Activated CD8-positive, alpha-beta memory T cell treated with anti-CD3 and anti-CD28 coated beads, Interleukin-2, amount 50 U/mL, for 24 hours (primary cell): ENCODE measurements at regions not wholly inside any gene's neighbourhood (a gene's known extent, or its start where the extent isn't known, plus 50 kb on each side); places are given as distances from the start of the nearest gene placed in this dataset.
"Not testable (repeated sequence)": the region's sequence is repeated elsewhere in the genome, so short reads cannot be mapped to it uniquely, and the experiment has no call there.

Source experiments
- DNase-seq: peaks from one replicate; pipeline ENCODE4 v3.0.0-alpha.2; 2020; ENCODE audit errors: extremely low read depth

- no peak for DNase-seq
These were observed 106.5 kb downstream of the KLF13 start for GRCh38 chr15:31433091-31433490.

DNA sequence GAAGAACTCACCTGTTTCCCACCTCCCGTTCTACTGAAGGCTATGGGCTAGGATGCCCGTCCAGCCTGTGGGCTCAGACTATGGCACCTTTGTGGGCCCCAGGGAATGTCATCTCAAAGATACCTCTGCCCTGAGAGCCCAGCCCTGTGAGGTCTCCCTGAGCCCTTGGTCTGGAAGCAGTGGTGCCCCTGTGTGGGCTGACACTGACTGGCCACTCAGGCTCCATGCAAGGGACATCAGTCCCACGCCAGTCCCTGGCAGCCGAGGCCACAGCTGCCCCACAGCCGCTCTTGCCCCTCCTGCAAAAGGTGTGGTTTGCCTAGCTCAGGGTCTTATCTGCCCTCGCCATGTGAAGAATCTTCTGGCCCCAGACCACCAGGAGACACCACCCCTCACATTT is 106.9 kb downstream of the KLF13 start:
- DNase-seq: no peak

GRCh38 chr15:31434275-31434587 is 107.6 kb downstream of the KLF13 start:
- no peak for DNase-seq

DNA sequence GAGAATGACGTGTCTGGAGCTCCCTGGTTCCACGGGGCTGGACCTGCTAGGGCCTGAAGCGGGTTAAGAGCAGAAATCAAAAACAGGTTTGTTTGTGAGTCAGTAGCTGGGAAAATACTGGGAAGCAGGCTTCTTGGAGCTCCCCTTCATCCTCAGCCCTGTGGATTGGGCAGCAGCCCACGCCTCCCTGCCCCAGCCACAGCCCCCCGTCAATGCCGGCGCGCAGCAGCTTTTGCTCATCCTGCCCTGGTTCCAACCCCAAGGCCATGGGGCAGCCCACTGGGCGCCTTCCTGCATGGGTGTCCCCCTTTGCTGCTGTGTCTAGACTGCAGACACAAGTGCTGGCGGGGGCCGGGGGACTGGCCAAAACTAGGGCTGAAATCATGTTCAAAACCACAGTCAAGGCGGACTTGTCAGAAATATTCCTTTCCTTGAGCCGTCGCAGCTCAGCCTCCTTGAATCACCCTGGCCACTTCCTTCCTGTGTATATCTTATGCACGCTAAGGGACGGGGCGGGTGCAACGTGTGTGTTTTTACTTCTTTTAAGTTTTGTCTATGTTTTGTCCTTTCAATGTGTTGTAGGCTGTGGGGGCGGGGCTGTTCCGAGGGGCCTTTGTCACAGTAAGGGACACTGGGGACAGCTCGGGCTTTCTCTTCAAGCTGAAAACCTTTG is 108.1 kb downstream of the KLF13 start:
- peak; percentile 76 for DNase-seq

- peak; percentile 63 for DNase-seq
These were observed 108.8 kb downstream of the KLF13 start for GRCh38 chr15:31435261-31435911.

DNA sequence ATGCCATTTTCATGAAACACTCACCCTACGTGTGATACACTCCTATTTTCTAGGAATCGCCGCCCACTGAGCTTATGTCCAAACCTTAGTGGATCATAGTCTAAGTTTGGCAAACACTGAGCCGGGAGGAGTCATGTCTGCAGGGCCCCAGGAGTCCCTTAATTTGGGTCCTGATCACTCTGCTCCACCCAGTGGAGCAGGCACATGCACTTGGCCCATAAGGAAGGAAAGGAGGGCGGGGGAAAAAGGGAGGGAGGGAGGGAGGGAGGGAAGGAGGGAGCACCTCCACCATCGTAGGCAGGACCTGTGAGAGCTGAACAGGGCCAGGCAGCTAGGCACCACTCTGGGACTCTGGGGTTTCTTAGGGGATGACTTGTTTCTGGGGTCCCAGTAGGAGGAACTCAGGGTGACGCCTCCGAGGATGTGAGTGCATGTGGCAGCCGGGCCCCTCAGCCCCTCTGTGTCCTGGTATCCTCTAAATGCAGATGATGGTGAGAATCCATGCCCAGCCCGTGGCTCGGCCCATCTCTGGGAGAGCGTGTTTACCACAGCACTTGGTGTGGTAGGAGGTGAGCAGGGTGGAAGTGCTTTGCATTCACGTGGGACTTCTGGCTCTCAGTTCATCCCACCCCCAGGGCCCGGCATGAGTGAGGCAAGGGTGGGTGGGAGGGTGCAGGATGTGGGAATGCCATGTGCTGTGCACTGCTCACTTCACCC is 109.4 kb downstream of the KLF13 start:
- no peak for DNase-seq

GRCh38 chr15:31437686-31438085 is 111.1 kb downstream of the KLF13 start:
- peak; percentile 60 for DNase-seq

DNA sequence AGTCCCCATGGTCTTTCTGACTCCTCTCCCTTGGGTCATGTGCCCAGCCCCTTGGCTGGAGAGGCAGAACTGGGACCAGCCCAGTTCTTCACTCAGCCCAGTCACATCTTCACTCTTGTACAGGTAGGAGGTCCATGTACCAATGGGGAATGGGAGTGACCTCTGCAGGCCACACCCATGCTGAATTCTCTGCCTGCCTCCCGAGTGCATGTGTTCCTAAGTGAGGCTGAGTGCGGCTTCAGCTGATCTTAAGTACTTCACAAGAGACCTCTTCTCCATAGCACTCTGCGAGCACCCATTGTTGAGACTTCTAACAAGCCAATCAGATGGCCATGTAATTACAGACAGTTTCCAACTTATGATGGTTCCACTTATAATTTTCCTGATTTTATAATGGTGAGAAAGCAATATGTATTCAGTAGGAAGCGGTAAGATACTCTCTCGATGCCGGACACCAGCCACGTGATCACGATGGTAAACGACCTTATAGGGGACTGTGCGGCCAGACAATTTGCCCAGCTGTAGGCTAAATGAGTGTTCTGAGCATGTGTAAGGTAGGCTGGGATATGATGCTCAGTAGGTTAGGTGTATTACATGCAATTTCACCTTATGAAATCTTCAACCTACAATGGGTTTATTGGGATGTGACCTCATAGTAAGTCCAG is 112.1 kb downstream of the KLF13 start:
- no peak for DNase-seq

DNA sequence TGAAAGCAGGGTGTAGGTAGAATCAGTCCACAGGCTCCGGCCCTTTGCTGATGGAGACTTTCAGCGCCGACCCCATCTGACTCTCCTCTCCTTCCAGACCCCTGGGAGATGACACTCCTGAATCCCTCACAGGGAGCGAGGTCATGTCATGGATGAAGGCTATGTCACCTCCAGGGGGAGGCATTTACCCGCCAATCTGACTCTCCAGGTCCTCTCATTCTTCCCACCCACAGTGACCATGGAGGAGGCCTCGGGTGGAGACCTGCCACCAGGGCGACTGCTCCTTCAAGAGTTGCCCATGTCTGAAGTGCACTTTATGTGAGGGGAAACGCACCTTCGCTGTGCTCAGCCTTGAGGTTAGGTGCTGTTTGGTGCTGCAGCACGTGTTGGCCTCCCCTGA is 112.7 kb downstream of the KLF13 start:
- DNase-seq: no peak

DNA sequence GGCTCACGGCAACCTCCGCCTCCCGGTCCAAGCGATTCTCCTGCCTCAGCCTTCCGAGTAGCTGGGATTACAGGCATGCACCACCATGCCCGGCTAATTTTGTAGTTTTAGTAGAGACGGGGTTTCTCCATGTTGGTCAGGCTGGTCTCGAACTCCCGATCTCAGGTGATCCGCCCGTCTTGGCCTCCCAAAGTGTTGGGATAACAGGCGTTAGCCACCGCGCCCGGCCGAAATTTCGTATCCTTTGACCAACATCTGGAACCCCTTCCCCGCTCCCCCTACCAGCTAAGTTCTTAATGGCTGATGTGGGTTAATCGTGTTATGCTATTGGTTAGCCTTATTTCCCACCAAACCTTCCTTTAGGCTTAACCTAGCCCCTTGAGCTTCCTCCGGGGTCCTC is 113.6 kb downstream of the KLF13 start:
- not testable (repeated sequence) for DNase-seq

DNA sequence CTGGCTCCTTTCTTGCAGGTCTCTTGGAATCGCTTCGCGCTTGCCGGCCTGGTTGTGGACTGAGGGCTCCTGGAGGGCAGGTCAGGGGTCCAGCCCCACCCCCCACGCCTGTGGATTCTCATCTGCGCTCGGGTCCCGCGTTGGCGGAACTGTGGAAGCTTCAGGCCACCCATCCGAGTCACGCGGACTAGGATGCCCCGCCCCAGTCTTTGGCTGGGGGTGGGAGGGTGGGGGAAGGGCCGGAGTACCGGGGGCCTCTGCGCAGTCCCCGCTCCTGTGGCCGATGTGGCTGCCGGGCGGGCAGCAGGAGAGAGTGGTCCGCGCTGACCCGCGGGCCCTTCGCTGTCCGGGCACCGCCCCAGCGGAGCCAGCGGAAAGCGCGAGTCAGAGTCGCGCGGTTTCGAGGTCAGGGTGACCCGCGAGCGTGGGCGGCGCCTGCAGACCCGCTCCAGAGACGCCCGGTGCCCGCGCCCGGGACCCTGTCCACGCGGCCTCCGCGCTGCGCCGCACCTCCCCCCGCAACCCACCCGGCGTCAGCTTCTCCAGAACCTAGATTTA is 114.2 kb downstream of the KLF13 start:
- DNase-seq: no peak

DNA sequence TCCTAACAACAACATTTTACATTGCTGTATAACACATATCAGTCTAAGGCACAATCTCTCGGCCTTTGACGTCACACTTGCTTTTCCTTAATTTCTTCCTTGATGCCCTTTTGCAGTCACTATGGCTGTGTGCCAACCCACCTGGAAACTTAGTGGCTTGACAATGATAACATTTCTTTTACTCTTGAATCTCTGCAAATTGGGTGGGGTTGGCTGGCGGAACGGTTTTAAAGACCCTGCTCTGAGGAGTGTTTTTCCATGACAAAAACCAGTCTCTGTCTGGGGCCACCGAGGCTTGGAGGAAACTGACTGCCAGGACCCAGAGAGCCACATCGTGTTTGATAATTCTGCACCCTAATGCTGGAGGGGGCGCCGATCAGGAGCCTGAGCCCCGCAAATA is 115.6 kb downstream of the KLF13 start:
- DNase-seq: no peak

DNA sequence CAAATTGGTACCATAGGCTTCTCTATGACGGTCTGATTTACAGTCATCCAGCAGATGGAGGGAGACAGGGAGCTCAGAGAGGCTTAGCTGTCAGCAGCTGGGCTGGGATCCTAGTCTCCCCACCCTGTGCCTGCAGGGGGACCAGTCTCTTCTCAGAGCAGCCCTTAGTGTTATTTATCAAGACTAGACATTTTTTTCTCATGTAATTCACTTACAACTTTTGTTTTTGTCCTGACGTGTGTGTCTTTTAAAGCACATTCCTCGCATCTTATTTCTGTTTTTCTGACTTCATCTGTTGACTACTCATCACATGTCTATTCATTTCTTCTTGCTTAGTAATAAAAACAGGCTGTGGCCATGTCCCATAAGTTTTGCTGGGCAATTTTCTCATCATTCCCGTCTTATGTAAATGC is 116.1 kb downstream of the KLF13 start:
- no peak for DNase-seq

GRCh38 chr15:31444844-31445243 is 118.2 kb downstream of the KLF13 start:
- DNase-seq: no peak

- no peak for DNase-seq
These were observed 119.9 kb downstream of the KLF13 start for GRCh38 chr15:31446546-31446945.

- no peak for DNase-seq
These were observed 121.4 kb downstream of the KLF13 start for GRCh38 chr15:31447931-31448634.

DNA sequence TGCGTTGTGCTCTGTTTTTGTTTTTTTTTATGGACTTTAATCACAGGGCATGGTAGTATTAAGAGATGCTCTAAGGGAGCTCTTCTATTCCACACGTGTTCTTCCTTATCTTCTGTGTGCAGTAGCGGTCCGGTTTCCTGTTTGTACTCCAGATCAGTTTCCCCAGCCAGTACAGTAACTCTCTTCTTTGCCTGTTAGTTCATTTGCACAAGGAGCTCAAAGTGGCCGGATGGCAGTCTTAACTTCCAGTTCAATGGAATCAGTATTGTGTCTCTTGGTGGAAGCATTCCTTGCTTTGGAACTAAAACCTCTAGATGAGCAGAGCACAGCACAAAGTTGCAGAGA is 122.0 kb downstream of the KLF13 start:
- no peak for DNase-seq

GRCh38 chr15:31452595-31453557 is 126.2 kb downstream of the KLF13 start:
- DNase-seq: no peak

DNA sequence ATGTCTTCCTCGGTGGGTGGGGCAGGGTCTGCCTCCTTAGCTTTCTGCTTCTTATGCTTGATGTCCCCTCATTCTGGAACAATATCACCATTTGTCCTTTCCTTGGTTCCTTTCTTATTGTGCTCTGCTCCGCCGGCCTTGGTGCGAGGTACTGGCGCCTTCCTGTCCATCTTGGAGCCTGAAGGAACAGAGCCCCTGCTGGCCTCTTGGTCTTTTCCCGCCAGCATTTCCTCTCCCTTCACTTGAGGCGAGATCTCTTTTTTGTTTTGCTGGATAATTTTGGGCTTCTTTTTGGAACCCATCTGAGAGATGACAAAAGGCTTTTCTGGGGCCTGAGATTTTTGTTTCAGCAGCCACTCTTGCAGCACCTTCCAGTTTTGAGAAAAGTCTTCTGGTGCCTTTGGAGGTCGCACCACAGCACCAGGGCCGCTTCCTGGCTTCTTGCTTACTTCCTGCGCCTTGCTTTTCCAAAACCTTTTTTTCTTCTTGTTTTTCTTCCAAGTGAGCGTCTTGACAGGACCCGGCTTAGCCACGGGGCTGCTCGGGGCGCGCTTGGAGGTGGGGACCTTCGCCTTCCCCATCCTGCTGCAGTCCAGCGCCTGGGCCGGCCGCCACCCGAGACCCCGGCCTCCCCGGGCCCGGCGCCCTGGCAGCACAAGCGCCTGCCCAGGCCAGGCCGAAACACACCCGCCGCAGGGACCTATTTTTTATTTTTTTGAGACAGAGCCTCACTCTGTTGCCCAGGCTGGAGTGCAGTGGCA is 127.1 kb downstream of the KLF13 start:
- DNase-seq: no peak

DNA sequence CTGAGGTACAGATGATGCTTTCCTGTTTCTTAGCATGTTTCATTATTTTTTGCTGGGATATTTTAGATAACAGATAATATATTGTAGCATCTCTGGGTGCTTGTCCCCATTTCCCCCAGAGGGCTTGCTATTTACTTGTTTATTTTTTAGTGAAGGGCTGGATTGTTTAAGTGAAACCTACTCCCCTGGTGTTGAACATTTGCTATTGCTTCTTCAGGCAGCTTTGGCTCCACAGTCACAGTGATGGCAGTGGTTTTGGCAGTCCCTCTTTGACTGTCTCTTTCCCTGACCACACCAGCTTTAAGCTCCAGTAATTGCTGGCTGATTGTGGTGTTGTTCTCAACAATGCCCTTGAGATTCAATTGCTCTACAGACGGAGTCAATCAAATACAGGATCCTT is 128.9 kb downstream of the KLF13 start:
- no peak for DNase-seq
